ENCODE measurements at regions not wholly inside any gene's neighbourhood (a gene's known extent, or its start where the extent isn't known, plus 50 kb on each side); places are given as distances from the start of the nearest gene placed in this dataset.

GRCh38 chr5:38099205-38100168 is 158.9 kb upstream of the EGFLAM start:
- no peak for DNase-seq (ENCODE audit: low spot score)

- DNase-seq (ENCODE audit: low spot score): no peak
Measured at GRCh38 chr5:38094889-38095288, 163.5 kb upstream of the EGFLAM start.

DNA sequence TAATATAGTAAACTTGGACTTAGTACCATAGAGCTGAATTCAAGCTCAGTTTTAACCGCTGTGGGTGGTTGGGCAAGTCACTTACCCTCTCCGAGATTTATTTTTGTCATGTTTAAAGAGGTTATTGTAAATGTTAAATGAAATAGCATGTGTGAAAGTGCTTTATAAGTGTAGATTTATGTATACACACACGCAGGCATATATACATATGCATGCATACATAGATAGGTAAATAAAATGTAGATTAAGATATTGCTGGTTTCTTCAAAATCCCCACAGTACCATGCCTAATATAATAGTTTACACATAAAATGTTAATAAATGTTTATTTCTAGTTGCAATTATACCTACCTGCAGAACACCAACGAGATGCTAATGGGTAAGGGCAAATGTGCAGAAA is 164.5 kb upstream of the EGFLAM start:
- DNase-seq (ENCODE audit: low spot score): no peak

GRCh38 chr5:38086777-38087176 is 171.6 kb upstream of the EGFLAM start:
- DNase-seq (ENCODE audit: low spot score): no peak

DNA sequence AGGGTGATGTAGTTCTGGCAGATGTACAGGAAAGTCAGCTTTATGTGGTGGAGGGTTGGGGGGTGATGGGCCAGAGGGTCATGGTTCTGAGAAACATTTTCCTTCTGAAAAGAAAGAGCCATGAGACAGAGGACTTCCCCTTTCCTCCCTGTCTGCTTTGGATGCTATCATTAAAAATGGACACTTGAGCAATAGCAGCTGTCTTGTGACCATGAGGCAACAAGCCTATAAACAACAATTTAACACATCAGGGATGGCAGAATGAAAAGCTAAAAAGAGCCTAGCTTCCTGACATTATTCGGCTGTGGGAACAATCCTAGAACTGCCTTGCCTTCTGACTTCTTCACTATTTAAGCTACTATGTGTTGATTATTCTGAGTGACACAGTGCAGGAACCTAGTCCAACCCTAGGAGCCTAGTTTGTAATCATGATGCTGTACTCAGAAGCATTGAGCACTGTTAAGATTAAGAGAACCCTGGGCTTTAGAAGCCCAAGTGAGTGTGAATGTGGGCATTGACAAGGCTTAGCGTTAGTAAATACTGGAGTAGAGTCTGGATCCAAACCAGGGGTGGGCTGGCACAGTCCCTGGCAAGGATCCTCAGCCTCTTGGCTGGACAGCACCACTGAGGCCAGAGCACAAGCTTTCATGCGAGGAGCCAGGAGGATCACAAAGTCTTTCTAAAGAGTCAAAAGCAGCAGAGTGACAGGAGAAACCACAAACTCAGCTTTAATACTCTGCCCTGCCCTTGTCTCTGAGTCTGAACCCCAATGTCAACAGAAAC is 178.5 kb upstream of the EGFLAM start:
- no peak for DNase-seq (ENCODE audit: low spot score)

DNA sequence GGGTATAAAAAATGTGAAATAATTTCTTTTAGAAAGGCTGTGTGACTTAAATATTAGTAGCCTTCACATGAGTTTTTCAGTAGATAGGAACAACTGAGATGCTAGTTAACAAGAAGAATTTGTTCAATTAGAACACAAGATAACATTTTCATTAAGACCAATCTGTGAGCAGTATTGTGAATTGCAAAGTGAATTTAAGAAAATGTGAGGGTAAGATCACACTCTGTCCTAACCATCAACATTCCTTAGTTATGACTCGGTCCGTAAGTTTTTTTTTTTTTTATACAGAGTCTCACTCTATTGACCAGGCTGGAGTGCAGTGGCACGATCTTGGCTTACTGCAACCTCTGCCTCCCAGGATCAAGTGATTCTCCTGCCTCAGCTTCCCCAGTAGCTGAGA is 180.2 kb upstream of the EGFLAM start:
- no peak for DNase-seq (ENCODE audit: low spot score)

DNA sequence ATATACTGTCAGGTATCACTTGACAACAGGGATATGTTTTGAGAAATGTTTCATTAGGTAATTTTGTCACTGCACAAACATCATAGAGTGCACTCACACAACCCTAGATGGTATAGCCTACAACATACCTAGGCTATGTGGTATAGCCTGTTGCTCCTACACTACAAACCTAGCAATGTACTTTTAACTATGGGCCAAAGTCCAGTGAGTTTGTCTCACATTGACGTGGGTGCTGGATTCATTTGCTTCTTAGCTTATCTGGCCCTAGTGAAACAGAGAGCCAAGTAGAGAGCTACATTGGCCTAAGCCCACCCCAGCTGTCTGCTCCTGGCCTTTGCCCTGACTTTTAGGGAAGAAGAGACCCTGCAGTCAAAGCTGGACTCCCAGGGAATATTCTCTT is 180.7 kb upstream of the EGFLAM start:
- DNase-seq (ENCODE audit: low spot score): no peak

DNA sequence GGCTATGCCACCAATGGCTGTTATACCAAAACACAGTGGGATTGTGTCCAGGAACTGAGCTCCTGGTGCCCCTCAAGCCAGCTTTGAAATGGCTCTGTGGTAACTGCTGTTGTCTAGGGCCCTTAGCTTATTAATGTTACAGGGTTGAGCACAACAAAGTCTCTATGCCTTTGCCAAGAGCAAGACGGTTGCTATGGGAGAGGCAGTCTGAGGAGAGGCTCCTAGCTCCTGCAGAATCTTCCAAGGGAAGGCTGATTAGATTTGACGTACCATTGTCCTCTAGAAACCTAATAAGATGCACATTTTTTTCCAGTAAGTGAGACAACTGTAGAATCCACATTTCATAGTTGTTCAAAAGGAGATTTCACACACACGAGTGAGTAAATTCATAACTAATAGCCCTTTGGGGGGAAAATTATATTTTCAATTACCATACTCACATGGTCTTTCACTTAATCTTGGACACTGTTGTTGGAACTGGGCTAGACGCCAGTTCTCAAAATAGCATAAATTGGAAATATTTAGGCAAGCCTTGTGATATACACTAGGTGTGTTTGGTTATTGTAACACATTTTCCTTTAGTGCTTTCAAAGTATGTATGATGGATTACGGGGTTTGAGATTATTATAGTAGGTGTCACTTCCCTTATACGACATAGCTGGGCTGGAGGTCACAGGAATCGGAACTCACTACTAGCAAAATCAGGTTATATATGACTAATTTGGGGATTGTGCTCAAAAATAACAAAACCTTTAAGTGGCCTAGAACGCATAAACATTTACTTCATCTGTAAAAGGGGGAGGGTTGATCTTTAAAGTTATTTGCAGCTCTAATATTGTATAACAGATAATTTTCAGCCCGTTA is 186.3 kb upstream of the EGFLAM start:
- no peak for DNase-seq (ENCODE audit: low spot score)

DNA sequence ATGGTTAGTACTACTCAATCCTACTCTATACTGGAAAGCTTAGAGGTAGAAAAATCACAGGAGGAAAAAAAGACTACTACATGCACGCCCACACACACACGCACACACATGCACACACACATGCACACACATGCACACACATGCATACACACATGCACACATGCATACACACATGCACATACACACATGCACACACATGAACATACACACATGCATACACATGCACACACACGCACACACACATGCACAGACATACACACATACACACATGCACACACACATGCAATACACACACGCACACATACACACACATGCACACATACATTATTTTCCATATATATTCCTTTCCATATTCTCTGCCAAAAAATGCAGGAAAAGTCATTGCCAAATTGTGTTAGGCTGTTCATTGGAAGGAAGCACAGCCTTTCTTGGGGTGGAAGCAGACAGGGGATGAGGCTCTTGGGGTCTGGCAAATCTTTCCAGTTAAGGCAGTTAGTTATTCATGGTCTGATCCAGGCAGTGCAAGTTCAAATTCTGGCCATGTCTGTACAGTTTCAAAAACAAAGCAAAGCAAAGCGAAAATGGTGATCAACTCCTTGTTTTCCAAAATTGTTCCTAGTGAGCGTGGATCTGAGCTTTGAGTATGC is 187.9 kb upstream of the EGFLAM start:
- no peak for DNase-seq (ENCODE audit: low spot score)

GRCh38 chr5:38069360-38069759 is 189.0 kb upstream of the EGFLAM start:
- no peak for DNase-seq (ENCODE audit: low spot score)

DNA sequence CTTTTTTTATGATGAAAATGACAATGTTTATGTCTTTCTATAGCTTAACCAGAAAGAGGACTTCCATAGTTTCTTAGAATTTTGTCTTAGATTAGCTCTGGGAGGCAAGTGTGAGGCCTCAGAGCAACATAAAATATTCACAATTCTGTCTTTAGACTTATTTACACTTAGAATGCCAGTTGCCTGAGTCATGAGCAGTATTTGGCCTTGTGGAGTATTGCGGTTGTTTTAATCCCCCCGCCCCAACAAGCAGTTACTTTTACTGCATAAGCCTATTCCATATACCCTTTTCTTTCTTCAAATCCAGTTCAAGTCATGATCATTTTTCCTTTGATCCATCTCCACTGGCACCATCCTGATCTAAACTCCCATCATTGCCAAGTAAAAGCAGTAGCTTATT is 198.0 kb upstream of the EGFLAM start:
- no peak for DNase-seq (ENCODE audit: low spot score)

GRCh38 chr5:38059876-38060275 is 198.5 kb upstream of the EGFLAM start:
- no peak for DNase-seq (ENCODE audit: low spot score)

GRCh38 chr5:38051711-38052511 is 206.4 kb upstream of the EGFLAM start:
- no peak for DNase-seq (ENCODE audit: low spot score)

GRCh38 chr5:38048400-38048799 is 208.6 kb upstream of the GDNF start:
- DNase-seq (ENCODE audit: low spot score): no peak

GRCh38 chr5:38046103-38046502 is 206.3 kb upstream of the GDNF start:
- DNase-seq (ENCODE audit: low spot score): no peak

DNA sequence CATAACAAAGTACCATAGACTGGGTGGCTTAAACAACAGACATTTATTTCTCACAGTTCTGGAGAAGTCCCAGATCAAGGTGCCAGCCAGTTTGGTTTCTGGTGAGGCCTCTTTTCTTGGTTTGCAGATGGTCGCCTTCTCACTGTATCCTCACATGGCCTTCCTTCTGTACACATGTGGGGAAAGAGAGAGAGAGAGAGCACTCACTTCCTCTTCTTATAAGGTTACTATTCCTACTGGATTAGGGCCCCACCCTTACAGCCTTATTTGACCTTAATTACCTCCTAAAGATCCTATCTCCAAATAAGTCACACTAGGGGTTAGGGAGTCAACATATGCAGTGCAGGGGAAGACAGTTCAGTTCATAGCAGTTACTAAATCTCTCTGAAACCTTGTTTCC is 205.6 kb upstream of the GDNF start:
- DNase-seq (ENCODE audit: low spot score): no peak

GRCh38 chr5:38039826-38040225 is 200.0 kb upstream of the GDNF start:
- DNase-seq (ENCODE audit: low spot score): no peak

DNA sequence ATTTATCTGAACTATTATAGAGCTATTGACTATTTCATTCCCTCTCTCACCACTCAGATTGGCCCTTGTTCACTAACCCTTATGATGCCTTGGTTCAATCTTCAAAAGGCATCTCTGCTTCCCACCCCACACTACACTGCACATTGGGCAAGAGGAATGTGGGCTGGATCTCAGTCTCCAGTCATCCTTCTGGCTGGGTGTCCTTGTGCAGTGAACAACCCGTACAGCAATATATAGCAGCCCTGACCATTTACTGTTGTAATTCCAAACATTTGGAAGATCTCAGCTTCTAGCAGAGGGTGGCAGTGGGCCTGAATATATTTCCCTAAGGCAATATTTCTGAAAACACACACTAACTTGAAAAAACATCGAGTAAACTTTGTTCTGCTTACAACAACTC is 199.2 kb upstream of the GDNF start:
- DNase-seq (ENCODE audit: low spot score): no peak

- DNase-seq (ENCODE audit: low spot score): no peak
Measured at GRCh38 chr5:38036765-38037164, 196.9 kb upstream of the GDNF start.

DNA sequence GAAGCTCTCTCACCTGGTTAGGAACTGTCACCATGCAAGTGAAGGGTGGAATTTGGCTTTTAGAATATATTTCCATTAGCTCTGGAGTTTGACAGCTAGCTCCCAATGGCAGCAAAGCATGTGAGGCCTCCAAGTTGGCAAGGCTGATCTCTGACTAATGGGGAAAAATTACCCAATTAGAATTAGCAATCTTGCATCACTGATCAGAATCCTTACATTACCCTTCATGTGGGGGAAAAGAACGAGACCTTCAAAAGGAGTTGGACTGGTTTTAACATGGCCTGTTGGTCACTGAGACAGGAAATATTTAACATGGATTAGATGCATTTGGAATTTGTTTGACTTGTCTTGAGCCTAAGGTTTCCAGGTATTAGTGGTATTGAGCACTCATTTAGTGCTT is 192.3 kb upstream of the GDNF start:
- DNase-seq (ENCODE audit: low spot score): no peak

DNA sequence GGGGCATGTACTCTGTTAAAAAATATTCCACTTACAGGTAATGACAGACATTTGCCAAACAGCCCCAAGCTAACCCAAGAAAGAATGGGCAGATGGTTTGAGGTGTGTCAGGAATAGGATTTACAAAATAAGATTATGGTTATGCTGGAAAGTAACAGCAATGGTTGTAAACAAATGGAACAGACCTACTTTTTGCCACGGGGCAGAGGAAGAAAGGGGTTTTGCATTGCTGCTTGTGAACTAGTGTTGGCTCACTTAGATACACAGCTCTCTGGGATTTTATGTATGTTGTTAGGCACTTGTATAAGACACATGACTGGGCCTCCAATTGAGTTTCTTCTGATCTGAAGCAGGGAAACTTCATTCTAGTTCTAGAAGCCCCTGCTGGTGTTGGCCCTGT is 191.5 kb upstream of the GDNF start:
- no peak for DNase-seq (ENCODE audit: low spot score)

Measured in GM03348 (cell line).